ENCODE measurements at regions not wholly inside any gene's neighbourhood (a gene's known extent, or its start where the extent isn't known, plus 50 kb on each side); places are given as distances from the start of the nearest gene placed in this dataset.
"Not testable (repeated sequence)": the region's sequence is repeated elsewhere in the genome, so short reads cannot be mapped to it uniquely, and the experiment has no call there.

GRCh38 chr2:220821683-220822082 lies 750.4 kb downstream of the EPHA4 start:
- H3K27ac Mint-ChIP-seq = no peak overlapping the region
- H3K9me3 Mint-ChIP-seq = peaks cover 4% of the 10 kb centered on the region
- no peaks in the 10 kb centered on the region for H3K36me3 Mint-ChIP-seq
- H3K4me3 Mint-ChIP-seq = no peak overlapping the region
- no peaks in the 10 kb centered on the region for H3K4me1 Mint-ChIP-seq
- no peaks in the 10 kb centered on the region for H3K27me3 Mint-ChIP-seq

GRCh38 chr2:220823590-220823989 lies 748.5 kb downstream of the EPHA4 start:
- not testable (repeated sequence) for H3K4me1 Mint-ChIP-seq, H3K27ac Mint-ChIP-seq, H3K9me3 Mint-ChIP-seq, H3K27me3 Mint-ChIP-seq, H3K36me3 Mint-ChIP-seq, H3K4me3 Mint-ChIP-seq

GRCh38 chr2:220833446-220833845 lies 738.7 kb downstream of the EPHA4 start:
- H3K4me3 Mint-ChIP-seq = no peak overlapping the region
- H3K36me3 Mint-ChIP-seq = no peaks in the 10 kb centered on the region
- no peak overlapping the region for H3K27ac Mint-ChIP-seq
- H3K27me3 Mint-ChIP-seq = no peaks in the 10 kb centered on the region
- H3K4me1 Mint-ChIP-seq = no peaks in the 10 kb centered on the region
- H3K9me3 Mint-ChIP-seq = no peaks in the 10 kb centered on the region

- no peaks in the 10 kb centered on the region for H3K4me1 Mint-ChIP-seq
- H3K27me3 Mint-ChIP-seq = no peaks in the 10 kb centered on the region
- no peaks in the 10 kb centered on the region for H3K36me3 Mint-ChIP-seq
- no peak overlapping the region for H3K27ac Mint-ChIP-seq
- H3K4me3 Mint-ChIP-seq = no peak overlapping the region
- no peaks in the 10 kb centered on the region for H3K9me3 Mint-ChIP-seq
Observed at GRCh38 chr2:220835583-220835982, 736.5 kb downstream of the EPHA4 start.

- H3K9me3 Mint-ChIP-seq = no peaks in the 10 kb centered on the region
- no peak overlapping the region for H3K27ac Mint-ChIP-seq
- peaks cover 2% of the 10 kb centered on the region for H3K27me3 Mint-ChIP-seq
- H3K36me3 Mint-ChIP-seq = no peaks in the 10 kb centered on the region
- H3K4me1 Mint-ChIP-seq = no peaks in the 10 kb centered on the region
- H3K4me3 Mint-ChIP-seq = no peak overlapping the region
Observed at GRCh38 chr2:220837226-220837625, 734.9 kb downstream of the EPHA4 start.

DNA sequence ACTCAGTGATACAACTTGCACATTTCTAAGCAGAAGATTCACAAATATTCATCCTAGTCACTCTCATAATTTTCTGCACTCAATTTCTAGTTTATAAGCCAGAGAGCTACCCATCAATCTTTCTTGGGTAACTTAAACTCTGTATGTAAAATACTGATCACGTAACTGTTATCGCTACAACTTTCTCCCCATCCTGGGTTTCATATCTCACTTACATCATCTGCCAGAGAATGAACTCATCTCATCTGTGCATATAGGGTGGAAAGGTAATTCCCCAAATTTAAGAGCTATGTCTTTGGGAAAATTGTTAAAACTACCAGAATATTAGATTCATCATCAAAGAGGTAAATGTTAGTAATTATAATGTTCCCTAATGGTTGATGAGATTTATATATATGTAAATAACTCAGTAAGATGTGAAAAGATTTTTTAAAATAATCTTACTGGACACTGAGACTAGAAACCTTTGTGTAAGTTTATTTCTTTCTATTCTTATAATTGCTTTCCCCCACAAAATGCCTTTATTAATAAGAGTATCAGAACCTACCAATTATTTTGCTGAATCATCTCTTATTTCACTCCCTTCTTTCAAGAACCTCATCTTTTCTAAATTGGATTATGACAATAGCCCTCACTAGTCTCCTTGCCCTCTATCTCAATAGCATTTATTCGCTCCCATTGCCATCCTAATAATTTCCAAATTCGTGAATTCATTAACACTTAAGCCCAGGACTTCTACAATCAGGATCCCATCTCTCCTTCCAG lies 729.0 kb downstream of the EPHA4 start:
- no peak overlapping the region for H3K4me3 Mint-ChIP-seq
- peaks cover 3% of the 10 kb centered on the region for H3K27me3 Mint-ChIP-seq
- H3K9me3 Mint-ChIP-seq = no peaks in the 10 kb centered on the region
- no peak overlapping the region for H3K27ac Mint-ChIP-seq
- no peaks in the 10 kb centered on the region for H3K36me3 Mint-ChIP-seq
- H3K4me1 Mint-ChIP-seq = no peaks in the 10 kb centered on the region

- no peak overlapping the region for H3K27ac Mint-ChIP-seq
- H3K4me3 Mint-ChIP-seq = no peak overlapping the region
- H3K9me3 Mint-ChIP-seq = no peaks in the 10 kb centered on the region
- H3K4me1 Mint-ChIP-seq = no peaks in the 10 kb centered on the region
- H3K36me3 Mint-ChIP-seq = no peaks in the 10 kb centered on the region
- peaks cover 3% of the 10 kb centered on the region for H3K27me3 Mint-ChIP-seq
Observed at GRCh38 chr2:220845766-220846273, 726.3 kb downstream of the EPHA4 start.

DNA sequence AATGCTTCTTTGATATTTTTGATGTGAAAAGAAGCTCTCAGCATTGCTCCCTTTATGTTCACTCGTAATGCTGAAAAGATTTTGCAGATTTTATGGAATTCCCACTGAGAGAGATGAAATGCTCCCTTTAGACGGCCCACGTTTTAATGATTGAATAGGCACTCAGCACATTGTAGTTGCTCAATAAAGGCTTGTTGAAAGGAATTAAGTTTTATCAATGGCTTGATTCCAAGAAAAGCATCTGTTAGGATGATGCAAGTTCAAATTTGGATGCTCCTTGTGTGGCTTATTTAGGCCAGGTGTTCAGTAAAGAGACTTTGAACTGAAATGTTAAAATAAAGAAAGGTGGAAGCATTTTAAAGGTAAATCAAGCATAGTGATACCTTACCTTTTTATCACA lies 725.1 kb downstream of the EPHA4 start:
- Mint-ChIP-seq H3K9me3 (no peaks in the 10 kb centered on the region), H3K4me3 (no peak overlapping the region), H3K27me3 (peaks cover 1% of the 10 kb centered on the region), H3K27ac (no peak overlapping the region), H3K4me1 (no peaks in the 10 kb centered on the region), H3K36me3 (no peaks in the 10 kb centered on the region)

- no peak overlapping the region for H3K4me3 Mint-ChIP-seq
- no peaks in the 10 kb centered on the region for H3K27me3 Mint-ChIP-seq
- no peaks in the 10 kb centered on the region for H3K36me3 Mint-ChIP-seq
- H3K9me3 Mint-ChIP-seq = no peaks in the 10 kb centered on the region
- H3K27ac Mint-ChIP-seq = no peak overlapping the region
- no peaks in the 10 kb centered on the region for H3K4me1 Mint-ChIP-seq
Observed at GRCh38 chr2:220847589-220847988, 724.5 kb downstream of the EPHA4 start.

DNA sequence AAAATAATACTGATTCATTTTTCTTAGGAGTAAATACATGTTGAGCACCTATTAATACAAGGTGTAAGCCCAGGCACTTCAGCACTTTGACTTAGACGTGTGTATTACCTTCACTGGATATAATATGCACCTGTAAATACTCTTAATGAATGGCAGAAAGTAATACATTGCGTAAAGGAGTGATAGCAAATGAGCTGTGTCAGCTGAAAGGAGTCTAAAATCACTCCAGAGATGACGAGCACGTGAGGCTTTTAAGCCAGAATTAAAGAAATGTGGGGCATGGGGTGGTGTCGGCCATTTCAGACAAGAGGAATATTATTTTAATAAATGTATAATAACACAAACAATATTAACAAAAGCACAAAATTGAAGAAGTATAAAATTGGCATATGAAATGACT lies 722.7 kb downstream of the EPHA4 start:
- no peak overlapping the region for H3K4me3 Mint-ChIP-seq
- H3K9me3 Mint-ChIP-seq = no peaks in the 10 kb centered on the region
- no peaks in the 10 kb centered on the region for H3K36me3 Mint-ChIP-seq
- H3K27ac Mint-ChIP-seq = no peak overlapping the region
- H3K27me3 Mint-ChIP-seq = peaks cover 1% of the 10 kb centered on the region
- no peaks in the 10 kb centered on the region for H3K4me1 Mint-ChIP-seq

DNA sequence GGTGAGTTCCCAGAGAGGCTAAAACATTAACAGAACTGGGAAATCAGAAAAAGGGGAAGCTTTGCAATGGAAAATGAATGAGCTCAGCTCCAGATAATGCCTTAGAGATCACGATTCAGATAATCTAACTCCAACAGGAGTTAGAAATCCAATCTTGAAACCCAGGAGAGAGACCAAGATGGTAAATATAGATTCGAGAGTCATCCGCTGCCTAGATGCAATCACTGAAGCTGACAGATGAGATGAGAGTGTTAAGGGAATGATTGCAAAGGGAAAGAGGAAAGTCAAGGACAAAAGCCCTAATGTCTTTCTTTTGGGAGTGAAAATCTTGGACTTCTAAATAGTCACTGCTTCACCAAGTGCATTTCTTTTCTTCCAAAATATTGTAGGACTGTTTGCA lies 722.0 kb downstream of the EPHA4 start:
- no peak overlapping the region for H3K4me3 Mint-ChIP-seq
- no peaks in the 10 kb centered on the region for H3K9me3 Mint-ChIP-seq
- H3K27me3 Mint-ChIP-seq = peaks cover 1% of the 10 kb centered on the region
- no peak overlapping the region for H3K27ac Mint-ChIP-seq
- H3K36me3 Mint-ChIP-seq = no peaks in the 10 kb centered on the region
- no peaks in the 10 kb centered on the region for H3K4me1 Mint-ChIP-seq

- Mint-ChIP-seq H3K27ac (no peak overlapping the region), H3K4me1 (no peaks in the 10 kb centered on the region), H3K36me3 (no peaks in the 10 kb centered on the region), H3K4me3 (no peak overlapping the region), H3K27me3 (peaks cover 1% of the 10 kb centered on the region), H3K9me3 (no peaks in the 10 kb centered on the region)
Observed at GRCh38 chr2:220855296-220855695, 716.8 kb downstream of the EPHA4 start.

DNA sequence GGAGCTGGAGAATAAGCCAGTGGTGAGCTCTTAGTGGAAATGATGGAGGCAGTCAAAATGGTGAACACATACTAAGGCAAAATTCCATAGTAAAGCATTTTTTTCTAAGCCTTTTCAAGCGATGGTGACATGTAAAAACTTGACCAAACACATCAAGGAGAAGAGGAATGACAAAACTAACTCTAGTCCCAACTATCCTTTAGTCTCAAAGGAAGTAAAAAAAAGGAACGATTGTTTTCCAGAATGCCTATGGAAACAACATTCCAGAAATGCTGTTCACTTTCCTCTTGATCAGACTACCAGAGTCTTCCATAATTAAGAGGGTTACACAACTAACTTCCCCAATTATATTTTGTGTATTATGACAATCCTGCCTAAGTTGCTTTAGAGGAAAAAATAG lies 715.6 kb downstream of the EPHA4 start:
- no peak overlapping the region for H3K4me3 Mint-ChIP-seq
- no peaks in the 10 kb centered on the region for H3K4me1 Mint-ChIP-seq
- H3K9me3 Mint-ChIP-seq = no peaks in the 10 kb centered on the region
- H3K27ac Mint-ChIP-seq = no peak overlapping the region
- no peaks in the 10 kb centered on the region for H3K36me3 Mint-ChIP-seq
- H3K27me3 Mint-ChIP-seq = peaks cover 1% of the 10 kb centered on the region

GRCh38 chr2:220857368-220857767 lies 714.7 kb downstream of the EPHA4 start:
- no peak overlapping the region for H3K27ac Mint-ChIP-seq
- no peaks in the 10 kb centered on the region for H3K4me1 Mint-ChIP-seq
- no peak overlapping the region for H3K4me3 Mint-ChIP-seq
- no peaks in the 10 kb centered on the region for H3K36me3 Mint-ChIP-seq
- no peaks in the 10 kb centered on the region for H3K9me3 Mint-ChIP-seq
- H3K27me3 Mint-ChIP-seq = peaks cover 1% of the 10 kb centered on the region

DNA sequence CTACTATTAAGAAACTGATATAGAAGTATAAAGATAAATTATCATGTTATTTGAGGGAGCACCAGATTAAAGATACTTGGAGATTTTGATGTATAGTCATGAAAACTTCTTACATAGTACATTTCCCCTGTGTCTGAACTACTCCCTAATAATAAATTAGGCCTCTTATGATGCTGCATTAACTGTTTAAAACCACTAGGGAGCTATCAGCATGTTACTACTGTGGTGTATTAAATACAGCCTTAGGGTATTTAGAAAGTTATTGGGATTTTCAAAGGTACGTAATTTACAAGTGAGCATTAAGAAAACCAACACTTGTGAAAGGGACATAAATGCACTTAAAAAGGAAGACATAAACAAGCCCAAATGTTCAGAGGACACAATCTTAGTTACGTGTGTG lies 714.0 kb downstream of the EPHA4 start:
- Mint-ChIP-seq H3K27me3 (no peaks in the 10 kb centered on the region), H3K4me1 (no peaks in the 10 kb centered on the region), H3K27ac (no peak overlapping the region), H3K4me3 (no peak overlapping the region), H3K9me3 (no peaks in the 10 kb centered on the region), H3K36me3 (no peaks in the 10 kb centered on the region)

DNA sequence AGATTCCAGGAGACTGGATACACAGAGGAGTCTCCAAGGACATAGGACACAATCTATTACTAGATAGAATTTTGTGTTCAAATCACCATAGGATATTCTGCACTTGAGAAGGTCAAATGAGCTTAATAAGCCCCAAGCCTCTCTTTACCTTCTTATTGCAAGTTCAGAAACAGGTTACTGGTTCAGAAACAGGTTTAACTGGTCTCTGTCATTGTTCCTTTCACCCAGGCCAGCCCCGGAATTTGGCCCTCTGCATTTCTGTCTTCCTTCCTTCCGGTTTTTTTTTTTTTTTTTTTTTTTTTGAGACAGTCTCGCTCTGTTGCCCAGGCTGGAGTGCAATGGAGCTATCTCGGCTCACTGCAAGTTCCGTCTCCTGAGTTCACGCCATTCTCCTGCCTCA lies 700.2 kb downstream of the EPHA4 start:
- Mint-ChIP-seq H3K4me1 (no peaks in the 10 kb centered on the region), H3K27me3 (peaks cover 1% of the 10 kb centered on the region), H3K4me3 (no peak overlapping the region), H3K36me3 (no peaks in the 10 kb centered on the region), H3K27ac (no peak overlapping the region), H3K9me3 (no peaks in the 10 kb centered on the region)
